Inflammatory macrophage (primary cell): ENCODE measurements at regions not wholly inside any gene's neighbourhood (a gene's known extent, or its start where the extent isn't known, plus 50 kb on each side); places are given as distances from the start of the nearest gene placed in this dataset.

Experiments
- DNase-seq, 2 donors: peaks; one replicate each; pipeline ENCODE4 v3.0.0-alpha.2; 2020 to 2022

DNA sequence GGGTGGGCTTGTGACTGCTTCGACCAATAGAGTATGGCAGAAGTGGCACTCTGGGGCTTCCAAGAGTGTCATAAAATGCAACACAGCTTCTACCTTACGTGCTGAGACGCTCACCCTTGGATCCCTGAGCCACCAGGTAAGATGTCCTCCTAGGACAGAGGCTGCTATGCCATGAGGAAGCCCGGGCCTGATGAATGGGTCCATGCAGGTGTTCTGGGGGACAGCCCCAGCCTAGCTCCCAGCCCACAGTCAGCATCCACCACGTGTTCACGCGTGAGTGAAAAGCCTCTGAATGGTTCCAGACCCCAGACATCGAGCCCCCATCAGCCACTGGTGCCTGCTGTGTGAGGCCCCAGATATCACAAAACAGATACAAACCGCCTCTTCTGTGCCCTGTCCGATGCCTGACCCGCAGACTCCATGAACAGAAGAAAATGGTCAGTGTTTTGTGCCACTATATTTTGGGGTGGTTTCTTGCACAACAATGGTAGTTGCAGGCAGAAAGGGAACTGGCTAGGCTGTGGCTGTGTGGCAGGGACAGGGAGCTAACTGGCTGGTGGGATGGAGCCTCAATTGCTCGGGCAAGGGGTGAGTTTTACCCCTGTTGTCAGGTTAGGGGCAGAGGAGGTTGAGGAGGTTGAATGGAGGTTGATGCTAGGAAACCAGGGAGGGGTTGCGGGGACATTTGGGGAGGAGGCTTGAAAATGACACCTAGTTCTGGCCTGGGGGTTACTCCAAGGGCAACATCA is 92.2 kb downstream of the LINGO1 start:
- no peak for DNase-seq

DNA sequence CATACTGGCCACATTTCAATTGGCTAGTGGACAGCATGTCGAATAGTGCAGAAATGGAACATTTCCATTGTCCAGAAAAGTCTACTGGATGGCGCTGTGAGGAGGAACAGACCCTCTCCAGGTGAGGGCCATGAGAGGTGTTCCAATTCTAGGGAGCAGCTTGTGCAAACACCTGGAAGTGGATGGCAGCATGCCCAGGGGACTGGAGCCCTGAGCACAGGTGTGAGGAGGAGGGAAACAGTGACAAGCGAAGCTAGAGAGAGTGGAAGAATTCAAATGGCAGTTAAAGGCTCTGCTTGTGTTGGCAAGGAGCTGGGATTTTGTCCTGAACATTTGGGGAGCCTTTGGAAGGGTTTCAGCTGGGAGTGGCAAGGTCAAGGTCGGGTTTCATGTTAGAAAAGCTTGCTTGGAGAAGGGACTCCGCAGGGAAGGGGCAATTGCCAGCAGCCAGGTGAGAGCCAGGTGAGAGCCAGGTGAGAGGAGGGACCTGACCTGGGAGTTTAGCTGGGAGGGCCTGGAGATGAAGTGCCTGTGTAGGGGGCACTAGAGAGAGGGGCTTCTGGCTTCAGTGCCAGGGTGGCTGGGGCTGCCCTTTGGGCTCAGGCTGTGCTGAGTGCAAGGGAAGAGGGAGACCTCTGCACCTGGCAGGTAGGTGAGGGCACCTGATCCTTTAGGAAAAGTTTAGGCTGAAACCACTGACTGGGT is 93.8 kb downstream of the LINGO1 start:
- no peak for DNase-seq

DNA sequence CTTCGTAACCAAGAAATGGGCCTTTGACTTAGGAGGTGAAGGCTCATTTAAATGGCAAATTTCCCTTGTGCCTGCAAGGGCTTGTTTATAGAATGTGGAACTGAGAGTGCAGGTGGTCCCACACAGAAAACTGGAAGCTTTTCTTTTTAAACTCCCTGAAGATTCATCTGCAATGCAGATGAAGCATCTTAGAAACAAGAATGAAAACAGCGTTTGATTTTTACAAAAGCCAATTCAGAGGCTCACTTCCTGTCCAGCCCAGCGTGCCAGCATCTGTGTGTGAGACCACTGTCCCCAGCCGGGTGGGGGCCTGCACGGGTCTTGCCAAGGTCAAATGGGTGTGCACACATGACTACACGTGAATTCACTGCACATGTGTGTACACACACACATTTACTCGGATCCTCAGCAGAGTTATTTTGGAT is 94.7 kb downstream of the LINGO1 start:
- no peak for DNase-seq

DNA sequence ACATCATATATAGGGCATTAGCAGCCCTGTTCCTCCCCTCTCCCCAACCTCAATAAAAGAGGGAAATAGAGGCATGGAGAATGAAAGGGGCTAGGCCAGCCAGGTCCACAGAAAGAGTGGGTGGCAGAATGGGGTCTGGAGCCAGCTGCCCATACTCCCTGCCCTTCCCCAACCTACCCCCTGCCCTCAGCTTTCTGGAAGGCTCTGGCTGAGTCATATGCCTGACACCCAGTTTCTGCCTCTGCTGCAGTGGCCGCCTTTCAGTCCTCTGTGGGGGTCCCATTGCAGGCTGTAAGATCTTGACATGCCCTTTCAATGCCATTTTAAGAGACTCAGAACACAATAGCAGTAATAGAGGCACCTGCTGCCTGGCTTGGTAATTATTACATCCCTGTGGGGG is 95.7 kb downstream of the LINGO1 start:
- DNase-seq: no peak

DNA sequence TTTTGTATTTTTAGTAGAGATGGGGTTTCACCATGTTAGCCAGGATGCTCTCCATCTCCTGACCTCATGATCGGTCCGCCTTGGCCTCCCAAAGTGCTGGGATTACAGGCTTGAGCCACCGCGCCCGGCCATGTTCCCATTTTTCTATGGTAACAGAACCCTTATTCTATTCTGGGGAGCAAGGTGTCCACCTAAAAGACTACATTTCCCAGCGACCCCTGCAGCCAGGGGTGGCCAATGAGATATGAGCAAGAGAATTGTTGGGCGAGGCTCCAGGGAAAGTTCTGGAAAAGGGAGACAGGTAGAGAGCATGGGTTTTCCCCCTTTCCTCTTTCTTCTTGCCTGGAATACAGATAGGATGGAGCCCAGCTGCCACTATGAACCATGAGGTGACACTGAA is 96.9 kb downstream of the LINGO1 start:
- DNase-seq: no peak
